ENCODE measurements at regions not wholly inside any gene's neighbourhood (a gene's known extent, or its start where the extent isn't known, plus 50 kb on each side); places are given as distances from the start of the nearest gene placed in this dataset.
"Not testable (repeated sequence)": the region's sequence is repeated elsewhere in the genome, so short reads cannot be mapped to it uniquely, and the experiment has no call there.

- DNase-seq, result peak; percentile 19 to 66
Observed at GRCh38 chr5:18745042-18745987, 1111.1 kb downstream of the TAF11L14 start.

GRCh38 chr5:18745988-18746615 is 1111.8 kb downstream of the TAF11L14 start:
- DNase-seq, result peak; percentile 59 to 78

GRCh38 chr5:18749763-18750162 is 1115.5 kb downstream of the TAF11L14 start:
- no peak for DNase-seq

- DNase-seq, result no peak
Observed at GRCh38 chr5:18752317-18752716, 1118.1 kb downstream of the TAF11L14 start.

GRCh38 chr5:18754201-18754600 is 1119.9 kb downstream of the TAF11L14 start:
- no peak for DNase-seq

- no peak for DNase-seq
Observed at GRCh38 chr5:18761801-18762200, 1127.5 kb downstream of the TAF11L14 start.

- no peak for DNase-seq
Observed at GRCh38 chr5:18764161-18764560, 1129.9 kb downstream of the TAF11L14 start.

- DNase-seq, result no peak
Observed at GRCh38 chr5:18765304-18765703, 1131.0 kb downstream of the TAF11L14 start.

GRCh38 chr5:18771097-18771610 is 1136.9 kb downstream of the TAF11L14 start:
- DNase-seq, result no peak

GRCh38 chr5:18772475-18772874 is 1138.2 kb downstream of the TAF11L14 start:
- DNase-seq, result no peak

- DNase-seq, result no peak
Observed at GRCh38 chr5:18778225-18778624, 1144.0 kb downstream of the TAF11L14 start.

GRCh38 chr5:18789218-18789998 is 1155.1 kb downstream of the TAF11L14 start:
- DNase-seq, result no peak

GRCh38 chr5:18792145-18792544 is 1157.9 kb downstream of the TAF11L14 start:
- DNase-seq, result no peak

GRCh38 chr5:18797222-18797621 is 1163.0 kb downstream of the TAF11L14 start:
- DNase-seq, result no peak

GRCh38 chr5:18798058-18798457 is 1163.8 kb downstream of the TAF11L14 start:
- DNase-seq, result no peak

GRCh38 chr5:18799482-18800128 is 1165.3 kb downstream of the TAF11L14 start:
- DNase-seq, result no peak

- no peak for DNase-seq
Observed at GRCh38 chr5:18800293-18801025, 1166.2 kb downstream of the TAF11L14 start.

GRCh38 chr5:18801413-18801812 is 1167.2 kb downstream of the TAF11L14 start:
- DNase-seq, result not testable (repeated sequence)

GRCh38 chr5:18802336-18802735 is 1168.1 kb downstream of the TAF11L14 start:
- DNase-seq, result no peak

- DNase-seq, result no peak
Observed at GRCh38 chr5:18805376-18805775, 1171.1 kb downstream of the TAF11L14 start.

- DNase-seq, result no peak
Observed at GRCh38 chr5:18807256-18808149, 1173.2 kb downstream of the TAF11L14 start.
